NOMO-1 treated with DMSO at 0.1 percent for 48 hours (cell line): ENCODE measurements at regions not wholly inside any gene's neighbourhood (a gene's known extent, or its start where the extent isn't known, plus 50 kb on each side); places are given as distances from the start of the nearest gene placed in this dataset.

Experiments used
- DNase-seq: peaks from one replicate; lab custom pipeline; 2025; ENCODE audit not compliant: unreplicated experiment; lab: John Stamatoyannopoulos, UW

DNA sequence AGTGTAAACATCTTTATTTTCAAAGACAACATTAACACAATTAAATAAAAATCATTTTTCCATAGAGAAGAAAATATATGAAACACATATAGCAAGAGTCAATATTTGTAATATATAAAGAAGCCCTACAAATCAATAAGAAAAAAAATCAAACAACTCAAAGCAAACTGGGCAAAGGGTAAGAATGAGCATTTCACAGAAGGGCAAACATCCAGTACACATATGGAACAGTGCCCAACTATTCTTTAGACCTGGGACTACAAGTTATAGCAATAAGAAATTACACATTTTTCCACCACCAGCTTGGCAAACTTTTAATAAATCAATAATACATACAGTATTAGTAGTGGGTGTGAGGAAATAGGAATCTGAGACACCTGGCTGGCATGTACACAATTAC is 324.1 kb downstream of the CYP26B1 start:
- no peak for DNase-seq

DNA sequence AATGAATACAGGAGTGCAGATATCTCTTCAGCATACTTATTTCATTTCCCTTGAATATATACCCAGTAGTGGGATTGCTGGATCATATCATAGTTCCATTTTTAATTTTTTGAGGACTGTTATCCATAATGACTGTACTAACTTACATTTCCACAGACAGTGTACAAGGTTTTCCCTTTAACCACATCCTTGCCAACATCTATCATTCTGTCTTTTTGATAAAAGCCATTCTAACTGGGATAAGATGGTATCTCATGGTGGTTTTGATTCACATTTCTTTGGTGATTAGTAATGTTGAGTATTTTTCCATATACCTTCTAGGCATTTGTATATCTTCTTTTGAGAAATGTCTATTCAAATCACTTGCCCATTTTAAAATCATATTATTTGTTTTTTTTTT is 325.2 kb downstream of the CYP26B1 start:
- no peak for DNase-seq

DNA sequence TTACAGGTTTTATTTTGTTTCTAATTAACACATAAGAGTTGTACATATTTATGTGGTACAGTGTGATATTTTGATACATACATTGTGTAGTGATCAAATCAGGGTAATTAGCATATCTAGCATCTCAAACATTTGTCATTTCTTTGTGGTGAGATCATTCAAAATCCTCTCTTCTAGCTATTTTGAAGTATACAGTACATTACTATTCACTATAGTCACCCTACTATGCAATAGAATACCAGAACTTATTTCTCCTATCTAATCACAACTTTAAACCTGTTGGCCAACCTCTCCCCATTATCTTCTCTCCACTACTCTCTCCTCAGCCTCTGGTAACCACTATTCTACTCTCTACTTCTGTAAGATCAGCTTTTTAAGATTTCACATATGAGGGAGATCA is 325.8 kb downstream of the CYP26B1 start:
- DNase-seq = no peak

DNA sequence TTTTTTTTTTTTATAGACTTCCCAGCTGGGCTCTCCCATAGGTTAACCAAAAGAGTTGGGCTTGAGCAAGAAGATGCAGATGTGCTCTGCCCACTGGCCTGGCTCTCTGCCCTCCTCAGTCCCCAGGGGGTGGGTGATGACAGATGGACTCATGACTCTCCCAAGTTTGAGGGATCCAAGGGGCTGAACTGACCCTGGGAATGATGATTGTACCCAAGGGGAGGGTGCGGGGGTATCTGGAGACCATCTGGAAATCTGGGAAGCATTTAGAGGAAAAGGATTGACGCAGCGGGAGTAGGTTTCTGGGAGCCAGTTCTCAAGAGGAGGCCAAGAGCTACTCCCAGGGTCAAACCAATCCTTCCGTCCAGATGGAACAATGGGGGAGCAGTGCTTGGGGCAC is 330.8 kb downstream of the CYP26B1 start:
- DNase-seq = no peak

DNA sequence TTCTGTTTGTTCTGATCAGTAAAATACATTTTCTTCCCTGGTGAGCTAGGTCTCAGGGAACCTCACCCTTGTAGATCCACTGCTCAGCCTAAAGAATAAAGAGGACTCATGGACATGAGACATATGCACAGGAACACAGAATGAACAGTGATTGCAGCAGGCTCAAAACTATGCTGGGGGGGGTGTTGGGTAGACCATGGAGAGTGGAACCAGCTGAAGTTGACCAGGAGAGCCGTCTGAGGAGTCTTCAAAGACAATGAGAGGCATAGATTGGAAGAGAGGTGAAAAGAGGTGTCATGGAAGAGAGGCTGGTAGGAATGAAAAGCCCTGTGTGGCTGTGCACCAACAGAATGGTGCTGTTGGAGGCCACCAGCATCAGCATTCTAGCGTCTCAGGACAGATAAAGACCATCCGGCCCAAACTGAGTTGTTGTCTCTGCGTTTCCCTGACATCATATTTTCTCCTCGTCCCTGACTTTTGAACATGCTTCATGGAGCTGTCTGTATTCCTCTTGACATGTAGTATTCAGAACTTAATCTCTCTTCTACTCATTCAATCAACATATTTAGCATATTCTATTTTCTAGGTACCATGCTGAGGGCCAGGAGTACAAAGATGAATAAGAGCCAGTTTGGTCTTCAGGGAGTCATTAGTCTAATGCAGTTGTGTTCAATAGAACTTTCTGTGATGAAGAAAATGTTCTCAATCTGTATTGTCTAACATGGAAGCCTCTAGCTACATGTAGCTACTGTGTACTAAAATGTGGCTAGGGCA is 331.8 kb downstream of the CYP26B1 start:
- no peak for DNase-seq

DNA sequence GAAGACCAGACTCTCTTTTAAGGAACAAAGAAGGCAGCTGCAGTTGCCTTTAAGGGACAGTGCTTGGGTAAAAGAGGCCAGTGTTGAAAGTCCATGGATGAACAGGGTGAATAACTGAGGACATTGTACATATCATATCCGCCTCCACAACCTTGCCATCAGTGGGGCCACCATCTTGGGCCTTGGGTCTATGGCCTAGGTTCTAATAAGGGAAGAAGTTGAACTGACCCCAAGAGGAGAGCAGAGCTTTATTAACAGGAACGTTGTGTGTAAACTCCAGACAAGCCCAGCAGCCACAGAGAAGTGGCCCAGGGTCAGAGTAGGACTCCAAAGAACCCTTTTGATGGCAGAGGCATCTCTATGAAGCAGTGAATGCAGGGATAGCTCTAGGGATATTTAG is 332.8 kb downstream of the CYP26B1 start:
- DNase-seq = no peak

DNA sequence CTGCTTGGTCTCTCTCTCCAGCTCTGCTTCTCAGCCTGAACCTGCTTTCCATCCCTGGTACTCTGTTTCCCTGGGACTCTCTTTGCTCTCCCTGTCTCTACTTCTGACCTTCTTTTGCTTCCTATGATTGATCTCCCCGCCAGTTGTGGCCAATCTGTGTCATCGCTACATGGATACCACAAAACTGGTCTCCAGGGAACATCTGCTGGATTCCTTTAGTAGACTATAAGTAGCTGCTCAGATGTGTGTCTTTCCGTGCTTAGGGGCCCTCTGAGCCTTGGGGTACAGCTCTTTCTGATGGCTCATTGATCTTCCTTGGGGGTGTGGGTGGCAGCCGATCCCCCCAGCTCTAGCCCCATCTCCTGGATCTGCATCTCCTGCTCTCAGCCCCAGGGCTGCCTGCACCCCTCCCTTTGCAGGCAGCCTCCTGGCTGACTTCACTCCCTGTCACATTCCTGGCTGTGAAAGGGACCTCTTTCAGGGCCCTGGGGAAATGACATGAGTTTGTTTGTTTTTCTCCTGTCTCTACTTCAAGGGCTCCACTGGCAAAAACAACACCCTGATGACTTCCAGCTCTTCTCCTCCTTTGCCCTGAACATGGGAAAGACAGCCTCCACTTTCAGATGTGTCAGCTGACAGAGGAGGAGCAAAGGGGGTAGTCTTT is 333.7 kb downstream of the CYP26B1 start:
- DNase-seq = no peak

DNA sequence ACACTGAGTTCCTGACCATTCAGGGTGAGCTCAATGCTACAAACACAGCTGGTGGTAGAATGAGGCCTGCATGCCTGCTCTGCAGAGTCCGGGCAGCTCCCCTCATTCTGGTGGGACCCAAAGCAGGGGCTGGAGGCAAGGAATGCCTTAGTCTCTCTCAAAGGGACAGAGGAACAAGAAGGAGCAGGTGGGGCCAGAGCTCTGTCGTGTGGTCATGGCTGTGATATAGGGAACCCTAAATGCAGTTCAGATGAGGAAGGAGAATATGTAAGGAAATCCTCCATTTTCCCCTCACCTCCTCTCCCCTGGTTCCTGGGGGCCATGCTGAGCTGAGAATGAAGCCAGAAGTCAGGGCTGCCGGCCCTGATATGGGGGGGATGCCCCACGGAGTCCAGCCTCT is 334.3 kb downstream of the CYP26B1 start:
- no peak for DNase-seq

DNA sequence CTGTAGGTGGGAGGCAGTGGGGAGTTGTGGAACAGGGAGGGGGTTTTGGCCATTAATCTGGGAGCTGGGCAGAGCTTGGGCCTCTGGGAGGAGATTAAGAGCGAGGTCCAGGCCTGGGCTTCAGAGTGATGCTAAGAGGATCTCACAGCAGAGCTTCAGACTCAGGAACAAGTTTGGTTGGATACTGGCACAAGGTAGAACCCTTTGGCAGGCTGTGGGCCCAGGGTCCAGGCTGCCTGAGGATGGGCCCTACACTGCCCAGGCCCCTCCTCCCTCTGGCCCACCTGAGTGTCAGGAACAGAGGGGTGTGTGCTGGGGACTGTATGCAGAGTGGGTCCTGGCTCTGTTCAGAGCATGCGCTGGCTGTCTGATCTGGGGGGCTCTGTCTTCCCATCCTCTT is 334.9 kb downstream of the CYP26B1 start:
- DNase-seq = no peak

DNA sequence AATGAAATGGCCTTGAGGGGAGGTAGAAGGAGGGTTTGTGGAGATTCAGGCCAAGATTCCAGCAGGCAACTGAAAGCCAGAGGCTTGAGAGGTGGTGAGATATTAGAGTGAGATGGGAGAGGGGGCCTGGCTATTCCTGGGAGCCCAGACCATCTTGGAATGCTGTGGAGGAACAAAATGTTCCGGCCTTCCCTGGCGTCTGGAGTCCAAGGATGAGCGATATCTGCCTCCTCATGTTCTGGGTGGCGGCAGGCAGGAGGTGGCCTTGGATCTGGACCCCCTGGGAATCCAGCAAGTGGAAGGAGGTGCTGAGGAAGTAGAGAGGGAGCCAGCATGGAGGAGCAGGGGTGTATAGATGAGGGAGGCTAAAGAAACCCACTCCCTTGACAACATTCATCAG is 335.9 kb downstream of the CYP26B1 start:
- DNase-seq = no peak

DNA sequence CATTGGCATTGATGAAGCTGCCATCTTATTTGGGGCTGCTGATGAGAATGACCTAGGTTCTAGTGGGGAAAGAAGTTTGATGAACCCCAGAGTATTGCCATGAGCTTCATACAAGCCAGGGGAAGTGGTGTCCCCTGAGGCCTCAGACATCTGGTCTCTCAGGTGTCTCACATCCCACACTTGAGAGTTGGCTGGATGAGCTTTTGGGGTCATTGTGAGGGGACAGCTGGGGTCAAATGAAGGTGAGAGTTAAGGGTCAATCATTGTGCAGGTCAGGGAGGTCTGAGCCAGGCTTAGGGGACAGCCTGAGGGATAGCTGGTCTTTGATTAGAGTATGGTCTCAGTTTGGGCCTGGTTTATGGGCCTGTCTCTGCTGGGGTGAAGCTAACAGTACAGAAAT is 336.5 kb downstream of the CYP26B1 start:
- DNase-seq = no peak

DNA sequence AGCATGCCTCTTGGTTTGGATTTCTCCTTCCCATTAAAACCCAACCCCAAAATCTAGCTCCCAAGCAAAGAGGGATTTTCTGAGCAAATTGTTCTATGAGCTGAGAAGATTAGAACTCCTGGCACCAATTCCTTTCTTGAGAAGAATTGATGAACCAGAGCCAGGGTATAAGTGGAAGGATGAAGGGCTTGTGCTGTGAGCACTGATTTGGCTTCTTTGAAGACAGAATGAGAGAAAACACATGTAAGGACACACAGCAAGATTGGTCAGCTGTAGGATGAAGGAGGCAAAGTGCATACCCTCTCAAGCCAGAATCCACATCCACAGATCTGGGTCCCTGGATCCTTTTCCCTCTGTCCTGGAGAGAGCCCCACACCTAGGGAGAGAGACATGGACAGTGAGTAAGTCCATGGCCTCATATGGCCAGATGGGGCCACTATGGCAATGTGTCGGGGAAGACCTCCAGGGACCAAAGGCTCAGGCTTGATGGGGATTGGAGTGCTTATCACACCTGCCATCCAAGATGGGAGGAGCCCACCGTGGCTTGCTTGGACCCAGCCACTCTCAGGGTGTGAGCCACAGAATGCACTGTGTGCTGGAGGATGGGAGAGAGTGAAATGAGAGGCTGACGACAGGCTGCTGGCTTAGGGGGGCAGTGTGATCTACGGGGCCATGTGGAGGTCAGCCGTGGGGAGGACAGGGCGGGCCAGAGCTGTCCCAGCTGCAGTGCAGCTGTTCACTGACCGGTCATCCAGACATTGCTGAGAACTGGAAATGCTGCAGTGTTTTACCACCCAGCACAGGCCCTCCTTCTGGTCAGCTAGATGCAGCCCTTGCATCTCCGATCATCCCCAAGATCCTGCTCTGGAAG is 339.8 kb downstream of the CYP26B1 start:
- no peak for DNase-seq

DNA sequence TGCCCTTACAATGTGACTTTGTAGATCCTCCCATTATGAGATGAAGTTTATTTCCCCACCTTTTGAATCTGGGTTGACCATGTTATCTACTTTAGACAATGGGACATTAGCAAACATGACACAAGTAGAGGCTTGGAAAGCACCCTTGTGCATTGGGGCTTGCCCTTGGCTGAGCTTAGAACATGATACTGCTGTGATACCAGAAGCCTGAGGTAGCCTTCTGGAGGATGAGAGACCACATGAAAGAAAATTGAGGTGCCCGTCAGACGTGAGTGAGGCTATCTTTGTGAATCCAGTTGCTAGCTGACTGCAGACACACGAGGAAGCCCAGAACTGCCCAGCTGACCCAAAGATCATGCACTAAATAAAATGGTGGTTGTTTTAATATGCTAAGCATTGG is 341.2 kb downstream of the CYP26B1 start:
- DNase-seq = no peak

DNA sequence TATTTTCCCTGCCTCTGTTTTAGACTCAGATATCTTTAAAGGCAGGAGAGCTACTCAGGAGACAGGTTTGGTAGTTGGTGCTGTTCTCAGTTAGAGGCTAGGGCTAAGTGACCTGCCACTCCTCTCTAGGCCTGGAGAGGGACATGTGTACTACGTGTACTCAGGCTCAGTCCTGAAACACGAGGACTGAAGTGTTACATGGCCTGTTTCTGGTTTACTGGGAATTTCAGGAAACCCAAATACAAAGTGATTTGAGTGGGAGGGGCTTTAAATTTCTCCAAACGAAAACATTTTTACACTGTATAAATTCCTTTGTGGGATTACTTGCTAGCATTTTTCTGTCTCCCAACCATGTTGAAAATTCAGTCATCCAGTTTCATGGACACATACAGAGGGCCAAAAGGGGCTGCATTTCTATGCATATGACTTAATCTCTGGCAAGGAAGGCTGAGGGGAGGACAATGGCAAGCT is 343.3 kb downstream of the CYP26B1 start:
- no peak for DNase-seq

DNA sequence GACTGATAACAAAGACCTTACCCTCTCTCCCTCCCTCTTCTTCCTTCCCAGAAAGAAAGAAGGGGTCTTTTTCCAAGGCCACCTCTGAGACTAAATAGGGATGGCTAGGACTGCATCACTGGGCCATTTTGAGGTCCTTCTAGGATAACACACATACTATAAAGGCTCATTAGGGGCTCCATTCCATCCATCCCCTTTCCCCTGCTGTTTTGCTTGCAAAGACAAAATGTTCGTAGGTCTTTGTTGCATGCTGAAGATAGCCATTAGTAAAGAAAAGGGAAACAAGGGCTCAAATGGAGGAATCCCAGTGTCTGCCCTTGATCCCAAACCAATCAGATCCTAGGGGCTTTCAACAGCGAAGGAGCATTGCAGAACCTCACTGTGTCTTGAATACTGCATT is 344.3 kb downstream of the CYP26B1 start:
- no peak for DNase-seq

DNA sequence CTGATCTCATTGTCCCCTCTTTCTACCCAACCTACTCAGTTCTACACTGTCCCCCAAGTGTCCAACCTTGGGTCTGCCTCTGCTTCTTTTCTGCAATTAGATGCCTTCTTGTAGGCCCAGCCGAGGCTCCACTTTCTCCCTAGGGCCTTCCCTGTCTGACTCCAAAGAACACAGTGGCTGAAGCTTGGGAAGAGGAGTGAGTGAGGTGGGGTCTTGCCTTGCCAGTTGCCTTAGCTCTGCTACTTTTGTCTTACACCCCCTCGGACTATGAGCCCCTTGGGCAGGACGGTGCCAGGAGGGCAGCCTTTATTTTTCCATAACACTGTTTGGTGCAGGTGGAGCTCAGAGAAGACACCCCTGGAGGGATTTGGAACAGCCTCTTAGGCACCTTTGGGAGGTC is 345.1 kb downstream of the CYP26B1 start:
- DNase-seq = no peak

DNA sequence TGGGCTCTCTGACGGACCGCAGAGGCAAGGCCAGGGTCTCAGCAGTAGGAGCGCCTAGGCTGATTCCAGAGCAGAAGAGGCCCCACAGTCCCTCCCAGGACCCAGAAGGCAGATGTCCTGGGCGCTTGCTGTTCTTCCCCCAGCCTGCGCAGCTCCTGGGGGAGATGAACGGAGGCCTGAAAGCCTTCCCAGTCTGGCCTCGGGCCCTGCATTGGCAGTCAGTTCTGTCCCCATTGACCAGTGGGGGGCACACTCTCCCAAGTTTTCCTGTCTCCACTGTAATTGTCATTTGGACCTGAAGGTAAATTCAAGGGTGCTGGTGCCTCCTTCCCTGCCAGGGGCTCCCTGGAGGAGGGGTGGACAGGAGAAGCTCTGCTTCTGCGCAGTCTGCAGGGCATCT is 345.7 kb downstream of the CYP26B1 start:
- DNase-seq = no peak

DNA sequence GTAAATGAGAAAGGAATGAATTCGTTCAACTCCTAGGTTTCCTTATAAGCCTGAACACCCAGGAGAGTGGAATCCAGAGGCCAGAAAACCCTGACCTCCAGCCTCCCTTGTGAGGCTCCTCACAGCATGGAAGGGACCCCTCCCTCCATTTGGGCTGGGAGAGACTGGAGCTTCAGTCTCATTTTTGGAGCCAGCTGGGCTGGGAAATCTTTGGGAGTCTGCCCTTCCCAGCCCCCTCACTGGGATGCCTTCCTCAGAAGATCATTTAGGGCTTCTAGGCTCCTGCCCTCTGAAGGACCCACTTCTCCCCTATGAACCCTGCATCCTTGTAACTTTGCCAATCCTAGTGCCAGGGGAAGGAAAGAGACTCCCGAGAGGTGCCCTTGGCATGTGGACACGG is 346.1 kb downstream of the CYP26B1 start:
- DNase-seq = no peak

DNA sequence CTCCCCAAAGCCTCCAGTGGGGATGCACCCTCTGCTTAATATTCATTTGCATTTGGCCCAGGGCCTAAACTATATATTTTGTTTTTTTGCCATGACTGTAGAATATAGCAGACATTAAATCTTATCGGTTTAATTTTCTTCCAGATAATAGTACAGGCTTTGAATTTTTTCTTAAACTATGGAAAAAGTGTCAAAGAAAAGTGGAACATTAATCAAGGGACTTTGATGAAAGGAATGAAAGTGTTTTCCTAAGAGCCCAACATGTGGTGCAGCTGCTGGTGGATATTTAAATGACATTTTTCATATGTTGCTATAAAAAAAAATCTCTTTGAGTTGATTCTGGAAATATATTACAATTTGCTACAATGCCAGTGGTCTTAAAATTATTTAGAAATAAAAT is 346.8 kb downstream of the CYP26B1 start:
- DNase-seq = no peak

DNA sequence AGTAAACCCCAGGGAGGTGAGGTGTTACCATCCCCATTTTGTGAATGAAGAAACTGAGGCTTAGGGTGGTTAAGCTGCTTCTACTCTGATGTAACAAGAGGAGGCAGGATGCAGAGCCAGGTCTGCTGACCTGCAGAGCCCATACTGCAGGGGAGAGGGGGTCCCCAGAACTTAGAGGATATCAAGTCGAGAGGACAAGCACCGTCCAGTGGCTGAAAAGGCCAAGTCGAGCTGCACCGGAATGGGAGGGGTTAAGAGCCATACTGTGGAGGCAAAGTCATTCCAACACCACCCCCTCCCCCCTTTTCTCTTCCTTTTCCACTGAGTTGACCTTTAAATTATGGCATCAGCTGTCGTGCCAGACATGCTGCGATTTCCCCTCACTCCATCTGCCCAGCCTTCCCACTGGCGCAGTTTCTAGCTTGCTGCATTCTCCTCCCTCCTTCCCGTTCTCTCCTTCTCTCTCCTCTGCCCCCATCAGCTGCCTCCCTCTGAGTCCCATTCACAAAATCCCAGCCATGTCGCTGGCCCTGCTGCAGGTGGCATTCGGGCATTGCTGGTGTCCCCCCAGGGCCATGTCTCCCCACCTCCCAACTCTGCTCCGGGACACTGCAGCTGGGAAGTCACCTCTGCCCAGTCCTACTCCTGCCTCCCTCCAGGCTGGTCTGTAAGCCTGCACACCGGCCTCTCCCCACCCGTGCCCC is 346.9 kb downstream of the DYSF start:
- no peak for DNase-seq

DNA sequence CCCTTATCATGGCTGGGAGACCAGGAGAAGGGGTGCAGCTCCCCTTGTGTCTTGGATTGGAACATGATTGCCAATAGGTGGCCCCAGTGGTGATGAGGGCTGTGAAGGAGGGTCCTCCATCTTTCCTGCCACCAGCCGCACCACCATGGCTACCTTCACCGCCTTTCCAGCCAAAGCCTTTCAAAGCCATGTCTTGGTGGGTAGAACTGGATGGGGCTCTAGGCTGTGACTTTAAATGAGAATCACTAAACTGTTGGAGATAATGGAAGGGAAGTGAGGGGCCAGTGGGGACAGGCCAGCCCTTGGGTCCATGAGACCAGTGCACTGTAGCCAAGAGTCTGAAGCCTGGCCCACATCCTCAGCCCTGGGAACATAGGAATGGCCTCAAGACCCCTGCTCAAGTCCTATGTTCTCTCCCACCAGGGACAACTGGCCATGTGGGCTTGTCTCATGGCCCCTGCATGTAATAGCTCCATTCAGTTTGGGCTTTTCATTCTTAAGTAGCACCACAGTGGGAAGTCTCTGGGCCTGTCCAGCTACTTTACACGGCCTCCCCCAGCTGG is 345.7 kb downstream of the DYSF start:
- no peak for DNase-seq
